Liver (tissue), 8 donors: ENCODE measurements at regions not wholly inside any gene's neighbourhood (a gene's known extent, or its start where the extent isn't known, plus 50 kb on each side); places are given as distances from the start of the nearest gene placed in this dataset.
"Not testable (repeated sequence)": the region's sequence is repeated elsewhere in the genome, so short reads cannot be mapped to it uniquely, and the experiment has no call there.

Experiments used
- DNase-seq: peaks from one replicate; pipeline ENCODE4 v3.0.0-alpha.2; 2017; ENCODE audit warnings: low spot score
- H3K27ac ChIP-seq, 2 donors: one replicate each; pipeline ENCODE4 v1.7.0; 2013; ENCODE audit warnings: inconsistent platforms in 2 of 2, low read length in 2 of 2, control low read depth in 1 of 2, low read depth in 1 of 2, mild to moderate bottlenecking in 1 of 2
- H3K27me3 ChIP-seq, 4 donors: one replicate each; pipeline versions ENCODE4 v1.6.1 to v1.7.0; 2013; ENCODE audit warnings: low read length in 3 of 4, inconsistent platforms in 1 of 4, mild to moderate bottlenecking in 1 of 4, moderate library complexity in 1 of 4; ENCODE audit not compliant: control insufficient read depth in 4 of 4, insufficient read depth in 4 of 4
- H3K36me3 ChIP-seq, 4 donors: one replicate each; pipeline versions ENCODE4 v1.6.1 to v1.7.0; 2013; ENCODE audit warnings: low read length in 3 of 4, mild to moderate bottlenecking in 3 of 4, low read depth in 1 of 4, moderate library complexity in 1 of 4; ENCODE audit not compliant: control insufficient read depth in 4 of 4, insufficient read depth in 3 of 4
- H3K4me1 ChIP-seq, 4 donors: one replicate each; pipeline versions ENCODE4 v1.6.1 to v1.7.0; 2013; ENCODE audit warnings: low read length in 3 of 4, mild to moderate bottlenecking in 3 of 4, moderate library complexity in 1 of 4; ENCODE audit not compliant: control insufficient read depth in 4 of 4, insufficient read depth in 4 of 4
- H3K4me3 ChIP-seq, 3 donors: one replicate each; pipeline versions ENCODE4 v1.6.1 to v1.7.0; 2013; ENCODE audit warnings: low read length in 3 of 3, control low read depth in 1 of 3, low read depth in 1 of 3, mild to moderate bottlenecking in 1 of 3
- H3K9ac ChIP-seq, 2 donors: one replicate each; pipeline ENCODE4 v1.7.0; 2013; ENCODE audit warnings: low read length in 2 of 2, mild to moderate bottlenecking in 2 of 2, moderate library complexity in 2 of 2, control low read depth in 1 of 2, low read depth in 1 of 2
- H3K9me3 ChIP-seq, 4 donors: one replicate each; pipeline versions ENCODE4 v1.6.1 to v1.7.0; 2013; ENCODE audit warnings: low read length in 3 of 4; ENCODE audit not compliant: control insufficient read depth in 4 of 4
- ATF3 ChIP-seq: IDR thresholded peaks from 2 replicates; pipeline ENCODE4 v1.6.1; 2016; ENCODE audit warnings: antibody characterized with exemption
- CTCF ChIP-seq: fragments of 150-350 bp; IDR thresholded peaks from 2 replicates; pipeline ENCODE4 v1.5.1; 2017; ENCODE audit warnings: improper control_type of control experiment, low read depth, low read length; ENCODE audit not compliant: missing input control
- EGR1 ChIP-seq, 2 donors: IDR thresholded peaks; 2 replicates each; pipeline ENCODE4 v1.6.1; 2016 to 2018; ENCODE audit warnings: antibody characterized with exemption in 2 of 2, low read depth in 2 of 2
- FOXA1 ChIP-seq: IDR thresholded peaks from 2 replicates; pipeline ENCODE4 v1.6.1; 2016; ENCODE audit warnings: antibody characterized with exemption
- FOXA2 ChIP-seq: IDR thresholded peaks from 2 replicates; pipeline ENCODE4 v1.6.1; 2016; ENCODE audit warnings: antibody characterized with exemption
- GABPA ChIP-seq, 2 donors: IDR thresholded peaks in 1 of 2; conservative IDR thresholded peaks in 1 of 2; 2 replicates each; pipeline ENCODE4 v1.6.1; 2016; ENCODE audit warnings: antibody characterized with exemption in 2 of 2, mild to moderate bottlenecking in 1 of 2, moderate library complexity in 1 of 2
- HNF4A ChIP-seq, 2 donors: conservative IDR thresholded peaks; 2 replicates each; pipeline ENCODE4 v1.6.1; 2016; ENCODE audit warnings: antibody characterized with exemption in 2 of 2, mild to moderate bottlenecking in 2 of 2
- HNF4G ChIP-seq: IDR thresholded peaks from 2 replicates; pipeline ENCODE4 v1.6.1; 2016; ENCODE audit warnings: antibody characterized with exemption
- JUND ChIP-seq, 2 donors: IDR thresholded peaks; 2 replicates each; pipeline ENCODE4 v1.6.1; 2016; ENCODE audit warnings: antibody characterized with exemption in 2 of 2
- MAX ChIP-seq: IDR thresholded peaks from 2 replicates; pipeline ENCODE4 v1.6.1; 2016; ENCODE audit warnings: antibody characterized with exemption
- NR2F2 ChIP-seq: IDR thresholded peaks from 2 replicates; pipeline ENCODE4 v1.6.1; 2016; ENCODE audit warnings: antibody characterized with exemption
- RAD21 ChIP-seq, 2 donors: IDR thresholded peaks; 2 replicates each; pipeline ENCODE4 v1.6.1; 2016; ENCODE audit warnings: antibody characterized with exemption in 2 of 2, mild to moderate bottlenecking in 2 of 2
- REST ChIP-seq: IDR thresholded peaks from 2 replicates; pipeline ENCODE4 v1.6.1; 2016; ENCODE audit warnings: antibody characterized with exemption, mild to moderate bottlenecking
- RXRA ChIP-seq, 2 donors: IDR thresholded peaks; 2 replicates each; pipeline ENCODE4 v1.6.1; 2017 to 2018; ENCODE audit warnings: antibody characterized with exemption in 2 of 2, mild to moderate bottlenecking in 1 of 2
- SP1 ChIP-seq: IDR thresholded peaks from 2 replicates; pipeline ENCODE4 v1.6.1; 2018; ENCODE audit warnings: antibody characterized with exemption, mild to moderate bottlenecking
- TAF1 ChIP-seq: conservative IDR thresholded peaks from 2 replicates; pipeline ENCODE4 v1.6.1; 2016; ENCODE audit warnings: antibody characterized with exemption, mild to moderate bottlenecking
- ZBTB33 ChIP-seq: IDR thresholded peaks from 2 replicates; pipeline ENCODE4 v1.6.1; 2016; ENCODE audit warnings: antibody characterized with exemption
- WGBS: extraction: QIAGEN DNeasy Blood & Tissue Kit; methylation state at CpG from one replicate; pipeline ENCODE4 v1.1.7; 2013; 5-methylcytosine and 5-hydroxymethylcytosine counted together
- donor health status: healthy.
- donor health status: healthy.
- donor health status: healthy.
- donor health status: healthy.
- donor health status: healthy.

GRCh38 chr6:140379919-140380318 lies 1005.5 kb upstream of the CITED2 start:
- Histone ChIP-seq H3K9ac (no peak overlapping the region), H3K4me3 (no peak overlapping the region), H3K9me3 (peaks cover 0 to 7% (median 0%) of the 10 kb centered on the region in 4 donors), H3K36me3 (no peaks in the 10 kb centered on the region), H3K27me3 (no peaks in the 10 kb centered on the region), H3K27ac (no peak overlapping the region), H3K4me1 (peaks cover 2 to 18% (median 10%) of the 10 kb centered on the region in 4 donors)
- WGBS, result 71% methylated on average over 2 of the region's 2 CpGs
- no peak for DNase-seq
- no peak for TF ChIP-seq RAD21 (IDR thresholded peaks at IDR 0.05)
- no peak for TF ChIP-seq TAF1
- no peak for TF ChIP-seq SP1
- TF ChIP-seq ZBTB33, result no peak
- TF ChIP-seq ATF3, result no peak
- TF ChIP-seq GABPA (IDR thresholded peaks at IDR 0.05 in 1 of 2, conservative IDR thresholded peaks at IDR 0.05 in 1 of 2), result no peak
- no peak for TF ChIP-seq CTCF
- no peak for TF ChIP-seq RXRA (IDR thresholded peaks at IDR 0.05)
- no peak for TF ChIP-seq EGR1 (IDR thresholded peaks at IDR 0.05; ENCODE audit: low read depth in 2 of 2)
- TF ChIP-seq FOXA2, result no peak
- no peak for TF ChIP-seq MAX
- TF ChIP-seq HNF4A (conservative IDR thresholded peaks at IDR 0.05), result no peak
- no peak for TF ChIP-seq HNF4G
- no peak for TF ChIP-seq NR2F2
- TF ChIP-seq FOXA1, result no peak
- TF ChIP-seq JUND (IDR thresholded peaks at IDR 0.05), result no peak
- TF ChIP-seq REST, result no peak

- no peak overlapping the region for H3K27ac ChIP-seq
- no peaks in the 10 kb centered on the region for H3K9me3 ChIP-seq
- no peak overlapping the region for H3K4me3 ChIP-seq
- H3K9ac ChIP-seq, result no peak overlapping the region
- TF ChIP-seq RAD21 (IDR thresholded peaks at IDR 0.05) (no peak), REST (no peak)
- H3K27me3 ChIP-seq, result no peaks in the 10 kb centered on the region
- H3K36me3 ChIP-seq, result no peaks in the 10 kb centered on the region
- no peak for DNase-seq
- peaks cover 1 to 14% (median 6%) of the 10 kb centered on the region in 4 donors for H3K4me1 ChIP-seq
Measured at GRCh38 chr6:140376209-140376608, 1001.8 kb upstream of the CITED2 start.

GRCh38 chr6:140373728-140374127 lies 999.3 kb upstream of the CITED2 start:
- not testable (repeated sequence) for H3K36me3 ChIP-seq, H3K9ac ChIP-seq, DNase-seq, H3K4me3 ChIP-seq, H3K4me1 ChIP-seq, H3K9me3 ChIP-seq, H3K27me3 ChIP-seq, H3K27ac ChIP-seq
- WGBS, result 97% methylated on average over 24 of the region's 24 CpGs
